ENCODE measurements at regions not wholly inside any gene's neighbourhood (a gene's known extent, or its start where the extent isn't known, plus 50 kb on each side); places are given as distances from the start of the nearest gene placed in this dataset.
A peak's percentile ranks its signal among the peaks of the same experiment; 100 is the strongest.

DNA sequence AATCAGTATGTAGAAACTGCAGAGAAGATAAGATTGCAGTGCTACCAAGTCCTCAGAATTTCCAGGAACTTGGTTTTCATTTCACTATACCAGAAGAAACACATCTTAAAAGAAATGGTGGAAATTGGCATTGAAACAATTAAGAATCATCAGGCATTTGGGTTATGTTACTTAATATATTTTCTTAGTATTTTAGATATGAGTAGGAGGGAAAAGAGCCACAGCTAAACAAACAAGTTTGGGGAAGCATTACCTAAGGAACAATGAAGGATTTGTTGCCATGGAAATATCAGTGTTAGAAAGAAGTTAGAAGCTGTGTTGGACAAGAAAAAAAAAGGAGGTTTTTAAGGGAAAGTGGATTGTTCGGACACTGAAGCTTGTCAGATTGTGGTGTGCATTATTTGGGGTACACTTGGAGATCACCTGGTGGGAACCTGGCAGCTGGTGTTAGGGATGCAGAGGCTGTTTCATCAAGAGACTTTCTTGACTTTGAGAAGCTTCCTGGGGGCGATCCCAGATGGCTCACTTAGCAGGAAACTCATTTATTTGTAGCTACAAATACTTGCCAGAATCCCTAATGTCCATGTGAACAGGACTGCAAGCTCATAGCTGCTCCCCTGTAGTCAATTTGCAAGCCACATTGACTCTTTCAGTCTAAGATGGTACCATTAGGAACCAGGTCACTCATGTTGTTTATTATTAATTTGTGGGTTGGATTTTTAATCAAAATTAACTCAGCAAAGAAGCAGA, 246.7 kb downstream of the RFC3 start:
- TF ChIP-seq, protein P1, sequence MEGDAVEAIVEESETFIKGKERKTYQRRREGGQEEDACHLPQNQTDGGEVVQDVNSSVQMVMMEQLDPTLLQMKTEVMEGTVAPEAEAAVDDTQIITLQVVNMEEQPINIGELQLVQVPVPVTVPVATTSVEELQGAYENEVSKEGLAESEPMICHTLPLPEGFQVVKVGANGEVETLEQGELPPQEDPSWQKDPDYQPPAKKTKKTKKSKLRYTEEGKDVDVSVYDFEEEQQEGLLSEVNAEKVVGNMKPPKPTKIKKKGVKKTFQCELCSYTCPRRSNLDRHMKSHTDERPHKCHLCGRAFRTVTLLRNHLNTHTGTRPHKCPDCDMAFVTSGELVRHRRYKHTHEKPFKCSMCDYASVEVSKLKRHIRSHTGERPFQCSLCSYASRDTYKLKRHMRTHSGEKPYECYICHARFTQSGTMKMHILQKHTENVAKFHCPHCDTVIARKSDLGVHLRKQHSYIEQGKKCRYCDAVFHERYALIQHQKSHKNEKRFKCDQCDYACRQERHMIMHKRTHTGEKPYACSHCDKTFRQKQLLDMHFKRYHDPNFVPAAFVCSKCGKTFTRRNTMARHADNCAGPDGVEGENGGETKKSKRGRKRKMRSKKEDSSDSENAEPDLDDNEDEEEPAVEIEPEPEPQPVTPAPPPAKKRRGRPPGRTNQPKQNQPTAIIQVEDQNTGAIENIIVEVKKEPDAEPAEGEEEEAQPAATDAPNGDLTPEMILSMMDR (IDR thresholded peaks at IDR 0.05): no peak
- 90% methylated on average over 1 of the region's 2 CpGs for WGBS (ENCODE audit: insufficient coverage)

DNA sequence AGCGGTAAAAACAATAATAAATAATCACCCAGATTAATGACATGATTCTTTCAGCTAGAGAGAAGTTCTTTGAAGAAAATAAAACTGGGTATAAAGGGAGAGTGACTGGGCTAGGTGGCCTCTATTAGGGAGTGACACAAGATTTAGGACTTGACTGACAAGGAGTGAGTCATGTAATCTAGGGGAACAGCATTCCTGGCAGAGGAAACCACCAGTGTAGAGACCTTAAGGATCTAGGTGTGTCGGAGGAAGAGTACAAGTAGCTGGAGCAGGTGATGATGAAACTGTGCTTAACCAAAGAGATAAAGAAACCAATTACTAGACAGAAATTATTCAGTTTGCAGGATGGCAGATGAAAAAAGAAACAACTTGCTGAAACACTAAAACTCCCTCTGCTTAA, 248.0 kb downstream of the RFC3 start:
- Histone ChIP-seq H3K9me3 (replicated peaks in 1 of 2; ENCODE audit: control insufficient read depth in 1 of 2, insufficient read depth in 1 of 2, low read length in 2 of 2) (peaks cover 0 to 4% of the 10 kb centered on the region in 2 donors), H2AFZ (ENCODE audit: insufficient read depth, low read depth, low read length, poor library complexity, severe bottlenecking) (no peak overlapping the region), H3K4me1 (ENCODE audit: control insufficient read depth in 1 of 2, insufficient read depth in 2 of 2, low read length in 2 of 2) (no peaks in the 10 kb centered on the region), H3K79me2 (ENCODE audit: insufficient read depth, low read length) (no peaks in the 10 kb centered on the region), H3K4me3 (replicated peaks in 1 of 3; ENCODE audit: low read depth in 2 of 3, low read length in 3 of 3) (no peak overlapping the region), H3K4me2 (replicated peaks; ENCODE audit: extremely low read depth, low read length, poor library complexity, severe bottlenecking) (no peak overlapping the region), H3K36me3 (replicated peaks in 1 of 2; ENCODE audit: control insufficient read depth in 1 of 2, insufficient read depth in 2 of 2, low read length in 2 of 2) (no peaks in the 10 kb centered on the region), H4K20me1 (ENCODE audit: insufficient read depth, low read length) (no peaks in the 10 kb centered on the region), H3K27ac (ENCODE audit: low read depth in 1 of 2, low read length in 2 of 2) (no peak overlapping the region), H3K27me3 (ENCODE audit: control insufficient read depth in 2 of 2, insufficient read depth in 2 of 2, low read length in 2 of 2) (no peaks in the 10 kb centered on the region), H3K9ac (ENCODE audit: insufficient read depth, low read length, poor library complexity, severe bottlenecking) (no peak overlapping the region)
- Mint-ChIP-seq H3K9me3 (peaks cover 0 to 2% (median 0%) of the 10 kb centered on the region in 7 donors), H3K27ac (no peak overlapping the region), H3K4me3 (peak overlapping the region in 1 of 2 donors; percentile 14), H3K36me3 (no peaks in the 10 kb centered on the region), H3K4me1 (no peaks in the 10 kb centered on the region), H3K27me3 (ENCODE audit: low read depth in 3 of 3) (no peaks in the 10 kb centered on the region)
- no peak for DNase-seq
- no CpG with 5 or more reads among the region's 2 CpGs for WGBS (ENCODE audit: insufficient coverage)
- TF ChIP-seq, protein P1 (IDR thresholded peaks at IDR 0.05): no peak
- intact Hi-C loops (cut with micrococcal nuclease): no loop called here

More for the DNA sequence above, 246.7 kb downstream of the RFC3 start:
- no peak overlapping the region for H2AFZ ChIP-seq (ENCODE audit: insufficient read depth, low read depth, low read length, poor library complexity, severe bottlenecking)
- peaks cover 0 to 7% (median 2%) of the 10 kb centered on the region in 7 donors for H3K9me3 Mint-ChIP-seq
- H3K36me3 ChIP-seq (replicated peaks in 1 of 2; ENCODE audit: control insufficient read depth in 1 of 2, insufficient read depth in 2 of 2, low read length in 2 of 2): no peaks in the 10 kb centered on the region
- no peak for DNase-seq
- intact Hi-C loops (cut with micrococcal nuclease): no loop called here
- H3K27ac Mint-ChIP-seq: no peak overlapping the region
- no peak overlapping the region for H3K4me3 Mint-ChIP-seq
- peaks cover 0 to 5% of the 10 kb centered on the region in 2 donors for H3K9me3 ChIP-seq (replicated peaks in 1 of 2; ENCODE audit: control insufficient read depth in 1 of 2, insufficient read depth in 1 of 2, low read length in 2 of 2)
- no peaks in the 10 kb centered on the region for H3K4me1 Mint-ChIP-seq
- H3K79me2 ChIP-seq (ENCODE audit: insufficient read depth, low read length): no peaks in the 10 kb centered on the region
- no peak overlapping the region for H3K9ac ChIP-seq (ENCODE audit: insufficient read depth, low read length, poor library complexity, severe bottlenecking)
- H3K27me3 Mint-ChIP-seq (ENCODE audit: low read depth in 3 of 3): no peaks in the 10 kb centered on the region
- H3K4me2 ChIP-seq (replicated peaks; ENCODE audit: extremely low read depth, low read length, poor library complexity, severe bottlenecking): no peak overlapping the region
- no peaks in the 10 kb centered on the region for H3K27me3 ChIP-seq (ENCODE audit: control insufficient read depth in 2 of 2, insufficient read depth in 2 of 2, low read length in 2 of 2)
- H3K4me1 ChIP-seq (ENCODE audit: control insufficient read depth in 1 of 2, insufficient read depth in 2 of 2, low read length in 2 of 2): no peaks in the 10 kb centered on the region
- H3K27ac ChIP-seq (ENCODE audit: low read depth in 1 of 2, low read length in 2 of 2): no peak overlapping the region
- no peaks in the 10 kb centered on the region for H3K36me3 Mint-ChIP-seq
- no peak overlapping the region for H3K4me3 ChIP-seq (replicated peaks in 1 of 3; ENCODE audit: low read depth in 2 of 3, low read length in 3 of 3)
- H4K20me1 ChIP-seq (ENCODE audit: insufficient read depth, low read length): no peaks in the 10 kb centered on the region
